Activated gamma-delta T cell treated with Interleukin-2 at 50 U/mL for 16 hours (primary cell): ENCODE measurements at regions not wholly inside any gene's neighbourhood (a gene's known extent, or its start where the extent isn't known, plus 50 kb on each side); places are given as distances from the start of the nearest gene placed in this dataset.

Experiments
- DNase-seq: peaks from one replicate; pipeline ENCODE4 v3.0.0-alpha.2; 2020

DNA sequence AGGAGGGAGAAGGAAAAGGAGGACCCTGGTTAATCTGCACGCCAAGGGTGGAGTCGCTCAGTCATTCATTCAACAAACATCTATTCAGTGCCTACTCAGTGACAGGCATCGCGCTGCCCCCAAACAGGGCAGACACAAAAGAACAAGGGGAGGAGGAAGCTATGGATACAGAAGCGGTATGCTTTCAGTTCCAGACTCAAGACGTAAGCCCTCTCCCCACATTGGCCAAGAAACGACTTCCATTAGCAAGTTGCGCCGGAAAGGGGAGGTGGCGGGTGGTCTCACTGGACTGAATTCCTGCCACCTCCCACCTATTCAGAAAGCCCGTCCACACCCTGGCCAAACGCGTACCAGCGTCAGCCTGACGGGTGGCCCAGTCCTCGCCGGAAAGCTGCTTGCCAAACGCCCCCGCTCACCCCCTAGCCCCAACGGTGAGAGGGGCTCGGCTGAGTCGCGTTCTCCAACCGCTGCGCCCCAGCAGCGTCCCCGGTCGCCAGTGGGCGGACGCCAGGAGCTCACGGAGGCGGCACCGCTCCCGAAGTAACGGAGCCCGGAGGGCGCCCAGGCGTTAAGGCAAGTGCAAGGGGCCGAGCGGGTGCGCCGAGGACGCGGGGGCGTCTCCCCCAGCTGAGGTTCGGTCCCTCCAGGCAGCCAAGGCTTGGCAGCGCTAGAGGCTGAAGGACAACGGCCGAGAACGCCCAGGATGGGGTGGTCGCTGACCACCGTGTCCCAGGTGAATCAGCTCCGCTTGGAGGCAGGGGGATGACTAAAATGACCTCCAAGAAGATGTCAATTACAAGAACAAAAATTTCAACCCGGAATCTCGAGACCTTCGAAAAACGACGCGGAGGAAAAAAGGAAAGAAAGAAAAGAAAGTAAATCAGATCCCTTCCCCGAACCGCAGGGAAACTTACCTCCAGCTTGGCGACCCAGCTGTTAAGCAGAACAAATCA lies 470.7 kb downstream of the SOX9 start:
- no peak for DNase-seq

DNA sequence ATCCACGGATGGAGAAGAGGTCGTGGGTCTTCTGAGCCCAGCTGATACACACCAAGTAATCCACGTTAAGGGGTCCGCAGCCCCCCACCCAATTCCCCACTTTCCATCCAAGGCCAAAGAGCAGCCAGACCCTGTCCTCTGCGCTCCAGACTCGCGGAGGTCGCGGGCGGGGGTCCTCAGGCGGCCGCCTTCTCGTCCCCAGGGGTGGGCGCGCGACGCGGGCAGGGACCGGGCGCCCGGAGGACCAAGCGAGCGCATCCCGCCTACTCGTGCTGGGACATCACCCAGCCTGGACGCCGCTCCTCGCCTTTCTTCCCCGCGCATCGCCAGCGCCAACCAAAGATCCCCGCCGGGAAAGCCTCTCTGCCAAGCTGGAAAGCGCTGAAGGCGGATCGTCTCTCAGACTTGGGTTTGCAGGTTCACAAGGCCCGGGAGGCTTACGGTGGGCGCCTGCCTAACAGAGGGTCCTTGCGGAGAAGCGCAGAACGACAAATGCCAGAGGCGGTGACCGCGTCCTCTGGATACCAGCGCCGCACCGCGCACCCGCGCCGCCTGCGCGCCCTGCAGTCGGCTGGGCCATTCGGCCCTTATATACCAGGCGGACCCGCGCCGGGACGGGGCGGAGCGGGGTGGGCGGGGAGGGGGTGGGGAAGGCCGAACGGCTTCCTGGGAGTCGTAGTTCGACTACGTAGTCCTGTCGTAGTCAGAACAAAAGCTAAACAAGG lies 471.6 kb downstream of the SOX9 start:
- DNase-seq = no peak

DNA sequence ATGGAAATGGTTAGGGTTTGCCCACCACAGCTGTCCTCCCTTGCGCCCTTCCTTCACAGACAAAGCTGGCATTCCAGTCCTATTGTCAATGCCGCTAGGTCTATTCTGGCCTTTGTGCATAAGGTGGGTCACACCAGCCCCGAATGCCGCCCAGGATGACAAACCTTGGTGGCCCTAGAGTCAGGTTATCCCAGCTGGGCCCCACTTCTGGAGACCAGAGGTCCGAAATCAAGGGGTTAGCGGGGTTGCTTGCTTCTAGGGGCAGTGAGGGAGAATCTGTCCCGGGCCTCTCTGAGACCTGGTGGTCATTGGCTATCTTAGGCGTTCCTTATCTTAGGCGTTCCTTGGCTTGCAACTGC lies 472.1 kb downstream of the SOX9 start:
- no peak for DNase-seq

DNA sequence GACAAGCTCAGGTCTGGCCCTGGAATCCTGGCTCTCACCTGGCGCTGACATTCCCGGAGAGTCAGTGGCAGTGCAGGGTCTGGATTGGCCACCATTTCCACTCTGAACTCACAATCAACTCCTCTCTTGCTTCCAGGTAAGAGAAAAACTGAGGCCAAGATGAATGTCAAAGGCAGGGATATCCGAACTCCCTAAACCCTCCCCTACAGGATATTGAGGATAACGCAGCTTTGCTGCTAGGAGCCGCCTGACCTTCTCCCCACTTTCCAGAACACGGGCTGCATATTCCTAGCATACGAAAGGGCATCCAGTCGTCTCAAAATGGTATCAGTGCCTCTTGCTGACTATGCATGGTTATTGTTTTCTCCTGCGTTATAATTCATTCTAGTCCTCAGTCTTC lies 473.4 kb downstream of the SOX9 start:
- no peak for DNase-seq
